NOMO-1 treated with DMSO at 0.1 percent for 48 hours (cell line): ENCODE measurements at regions not wholly inside any gene's neighbourhood (a gene's known extent, or its start where the extent isn't known, plus 50 kb on each side); places are given as distances from the start of the nearest gene placed in this dataset.

Source experiments
- DNase-seq: peaks from one replicate; lab custom pipeline; 2025; ENCODE audit not compliant: unreplicated experiment; lab: John Stamatoyannopoulos, UW

DNA sequence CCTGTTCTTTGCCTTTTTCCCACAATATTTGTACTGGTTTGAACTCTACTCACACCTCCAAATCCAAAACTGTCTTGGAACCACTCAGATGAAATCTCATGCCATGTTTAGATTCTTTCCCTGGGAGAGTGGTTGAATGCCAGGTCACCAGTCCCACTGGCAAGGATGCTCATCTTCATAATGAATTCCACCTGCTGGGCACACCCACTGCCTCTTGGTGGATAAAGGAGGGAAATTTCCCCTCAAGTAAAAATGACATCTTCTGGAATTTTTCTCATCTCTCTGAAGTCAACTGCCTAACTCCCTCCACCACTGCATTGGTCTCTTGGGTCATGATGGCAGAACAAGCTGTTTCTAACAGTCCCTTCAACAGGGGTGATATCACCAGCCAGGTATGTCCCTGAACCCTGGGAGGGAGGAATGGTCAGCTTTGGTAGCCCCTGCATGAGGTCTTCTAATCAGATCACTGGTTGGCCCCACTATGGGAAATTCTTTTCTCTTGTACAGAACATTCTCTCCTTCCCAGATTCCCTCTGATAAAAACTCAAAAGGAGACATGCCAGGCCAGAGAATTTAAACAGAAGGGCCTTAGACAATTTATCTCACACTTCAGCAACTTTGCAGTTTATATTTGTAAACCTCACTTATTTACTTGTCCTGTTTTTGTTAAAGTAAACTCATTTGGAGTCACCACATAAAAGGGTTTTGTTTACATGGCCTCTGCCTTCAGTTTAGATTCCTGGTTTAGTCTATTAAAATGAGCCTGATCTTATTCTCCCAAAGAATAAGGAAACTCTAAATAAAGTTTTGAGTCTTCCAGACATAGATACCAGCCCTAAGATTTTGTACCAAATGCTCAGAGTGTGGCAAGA lies 143.4 kb downstream of the WNT5A start:
- DNase-seq, result no peak

DNA sequence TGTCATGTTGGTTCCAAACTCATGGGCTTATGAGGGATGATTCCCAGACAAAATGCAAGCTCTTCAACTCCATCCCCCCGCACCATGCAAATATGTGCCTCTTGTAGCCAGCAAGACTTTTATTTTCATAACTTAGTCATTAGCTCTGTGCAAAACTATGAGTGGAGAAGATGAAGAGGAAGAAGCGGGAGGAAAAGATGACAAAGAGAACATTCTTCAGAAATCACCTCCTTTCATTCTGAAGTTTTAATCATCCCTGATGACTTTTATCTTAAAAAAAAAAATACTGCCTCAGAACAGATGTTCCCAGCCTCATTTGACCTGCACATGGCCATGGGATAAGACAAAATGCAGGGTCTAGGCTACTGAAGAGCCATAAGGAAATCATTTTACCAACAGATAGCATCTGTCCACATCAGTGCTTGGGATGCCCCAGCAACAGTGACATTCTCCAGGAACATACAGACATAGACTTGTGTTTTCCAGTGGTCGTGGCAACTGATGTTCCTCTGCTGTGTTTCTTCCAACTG lies 145.5 kb downstream of the WNT5A start:
- DNase-seq, result no peak

DNA sequence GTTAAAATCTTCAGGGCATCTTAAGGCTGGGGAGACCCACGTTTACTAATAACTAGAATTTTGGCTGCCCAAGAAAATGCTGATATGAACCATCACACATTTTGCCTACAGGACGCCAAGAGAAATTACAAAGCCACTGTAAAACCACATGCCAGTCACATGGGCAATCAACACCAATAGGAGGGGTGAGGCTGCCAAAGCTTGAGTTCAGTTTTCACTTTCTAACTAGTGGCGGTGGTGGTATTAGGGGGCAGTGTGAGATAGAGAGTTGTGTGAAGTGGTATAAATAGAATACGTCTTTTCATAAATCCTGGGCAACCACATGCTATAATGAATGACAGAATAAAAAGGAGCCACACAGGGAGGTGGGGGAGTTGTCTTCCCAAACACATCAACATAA lies 147.3 kb downstream of the WNT5A start:
- DNase-seq, result no peak

DNA sequence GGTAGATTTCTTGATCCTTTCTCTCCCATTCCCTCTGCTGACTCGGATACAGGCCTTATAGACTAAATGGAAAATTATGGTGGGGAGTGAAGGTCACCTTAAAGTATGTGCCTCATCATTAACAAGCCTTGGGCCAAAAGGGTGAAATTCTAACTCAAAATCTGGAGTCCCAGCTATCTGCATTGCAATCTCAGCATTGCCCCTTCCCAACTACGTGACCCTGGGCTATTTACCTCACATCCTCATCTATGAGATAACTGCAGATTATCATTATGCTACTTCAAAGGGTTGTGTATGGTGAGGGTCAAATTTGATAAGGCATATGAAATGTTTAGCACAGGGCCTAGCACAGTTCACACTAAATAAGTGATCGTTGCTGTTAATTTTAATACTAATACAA lies 147.7 kb downstream of the WNT5A start:
- no peak for DNase-seq

DNA sequence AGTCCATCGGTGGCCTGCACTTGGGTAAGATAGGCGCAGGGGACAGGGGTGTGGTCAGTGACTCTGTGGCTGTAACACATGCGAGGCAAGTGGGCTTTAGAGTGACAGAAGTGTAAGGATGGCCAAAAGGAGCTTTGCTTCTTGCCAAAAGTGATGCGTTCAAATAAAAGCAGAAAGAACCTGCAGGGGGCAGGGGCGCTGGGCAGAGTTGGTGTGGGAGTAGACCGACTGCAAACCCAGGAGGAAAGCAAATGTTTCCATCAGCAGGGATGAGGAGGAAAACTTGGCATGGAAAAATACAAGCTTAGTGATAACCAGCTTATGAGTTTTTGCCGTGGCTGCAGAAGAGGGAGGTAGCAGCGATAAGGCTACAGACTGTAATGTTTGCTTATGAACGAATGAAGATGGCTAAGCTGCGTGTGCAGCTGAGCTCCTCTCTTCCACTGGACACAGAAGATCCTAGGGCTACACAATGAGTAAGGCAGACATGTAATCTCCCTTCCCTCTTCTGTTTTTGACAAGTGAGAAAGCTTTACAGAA lies 149.4 kb downstream of the WNT5A start:
- no peak for DNase-seq

DNA sequence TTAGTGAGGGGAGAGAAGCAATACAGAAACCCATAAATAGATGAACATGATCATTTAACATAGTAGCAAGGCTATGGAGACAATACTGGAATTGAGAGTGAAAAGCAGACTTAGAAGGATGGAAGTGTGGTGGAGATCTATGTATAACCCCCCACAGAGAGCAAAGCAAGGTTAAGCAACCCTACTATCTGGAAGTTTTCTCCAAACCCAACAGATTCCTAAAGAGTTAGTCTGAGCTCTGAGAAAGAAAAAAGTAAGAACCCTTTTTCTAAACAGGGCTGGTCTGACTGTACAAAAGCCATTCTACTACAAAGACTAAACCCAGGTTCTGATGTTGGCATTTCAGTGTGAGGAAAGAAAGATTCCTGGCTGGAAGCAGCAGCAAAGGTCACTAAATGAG lies 153.2 kb downstream of the WNT5A start:
- no peak for DNase-seq

DNA sequence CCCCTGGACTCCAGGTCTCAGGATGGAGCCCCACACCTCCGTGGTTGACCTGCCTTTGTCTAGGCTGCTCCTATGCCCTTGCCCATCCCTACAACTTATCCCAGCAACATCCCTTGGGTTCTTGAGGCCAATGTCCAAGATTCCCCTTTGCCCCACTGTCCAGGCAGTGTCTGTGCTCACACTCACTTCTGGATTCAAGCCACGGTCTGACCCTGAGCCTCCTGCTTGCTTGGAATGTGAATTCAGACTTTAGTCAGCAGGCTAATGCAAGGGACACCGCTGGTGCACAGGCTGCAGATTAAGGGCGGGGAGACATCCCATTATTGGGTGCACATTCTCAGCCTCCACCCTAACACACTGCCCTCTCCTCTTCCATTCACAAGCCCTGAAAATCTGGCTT lies 154.1 kb downstream of the WNT5A start:
- no peak for DNase-seq

DNA sequence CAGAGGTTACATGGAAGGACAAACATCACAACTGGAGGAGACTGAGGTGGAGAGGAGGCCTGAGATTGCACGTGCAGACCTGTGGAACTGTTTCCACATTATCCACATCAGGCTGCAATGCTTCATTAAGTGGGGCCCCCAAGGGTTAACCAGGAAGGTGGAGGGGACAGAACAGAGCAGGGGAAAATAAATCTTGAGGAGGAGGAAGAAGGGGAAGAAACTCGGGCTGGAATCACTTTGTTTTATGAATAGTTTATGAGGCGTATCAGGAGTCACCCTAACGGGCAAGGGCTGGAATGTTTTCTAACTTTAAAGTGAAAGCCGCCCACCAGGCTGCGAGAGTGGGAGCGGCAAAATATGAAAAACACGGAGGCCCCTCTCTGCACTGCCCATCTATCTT lies 154.9 kb downstream of the WNT5A start:
- DNase-seq, result no peak

DNA sequence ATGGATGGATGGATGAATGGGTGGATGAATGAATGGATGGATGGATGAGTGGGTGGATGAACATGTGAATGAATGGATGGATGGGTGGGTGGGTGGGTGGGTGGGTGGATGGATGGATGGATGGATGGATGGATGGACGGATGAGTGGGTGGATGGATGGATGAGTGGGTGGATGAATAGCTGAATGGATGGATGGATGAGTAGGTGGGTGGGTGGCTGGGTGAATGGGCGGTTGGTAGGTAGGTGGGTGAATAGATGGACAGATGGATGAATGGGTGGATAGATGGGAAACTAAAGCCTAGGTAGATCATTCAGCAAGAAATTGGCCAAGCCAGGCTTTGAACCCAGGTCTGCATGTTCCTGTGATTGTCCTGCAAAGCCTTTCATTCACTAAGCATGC lies 155.6 kb downstream of the WNT5A start:
- DNase-seq, result no peak

DNA sequence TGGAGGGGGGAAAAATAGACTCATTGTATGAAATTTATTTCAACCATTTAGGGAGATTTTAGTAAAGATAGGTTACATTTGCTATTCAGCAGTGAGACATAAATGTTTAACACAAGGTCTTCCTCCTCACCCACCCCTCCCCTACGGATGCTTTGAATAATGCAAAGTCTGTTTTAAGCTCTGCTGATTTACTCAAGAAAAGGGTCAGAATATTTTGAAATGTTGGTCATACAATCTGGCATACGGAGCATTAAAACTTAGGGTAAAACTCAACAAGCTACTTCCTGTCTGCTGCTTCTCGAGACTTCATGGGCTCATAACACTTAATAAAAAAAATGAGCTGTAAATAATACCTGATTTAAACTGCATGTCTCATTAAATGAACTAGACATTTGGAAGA lies 156.3 kb downstream of the WNT5A start:
- DNase-seq, result no peak

DNA sequence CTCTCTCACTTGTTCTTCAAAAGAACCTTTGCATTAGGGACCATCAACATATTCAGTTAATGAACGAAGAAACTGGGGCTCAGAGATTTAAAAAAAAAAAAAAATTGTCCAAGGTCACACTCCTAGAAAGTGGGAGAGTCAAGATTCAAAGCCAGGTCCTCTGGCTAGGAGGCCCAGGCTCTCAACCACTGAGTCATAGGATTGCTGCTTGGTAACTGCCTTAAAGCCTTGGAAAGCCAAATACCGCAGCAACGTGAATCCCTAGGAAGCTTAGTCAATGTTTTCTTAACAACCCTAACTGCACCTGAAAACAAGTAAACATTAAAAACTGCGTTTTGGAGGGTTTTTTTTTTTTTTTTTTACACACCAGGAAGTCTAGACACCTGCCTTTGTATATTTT lies 156.8 kb downstream of the WNT5A start:
- DNase-seq, result no peak

DNA sequence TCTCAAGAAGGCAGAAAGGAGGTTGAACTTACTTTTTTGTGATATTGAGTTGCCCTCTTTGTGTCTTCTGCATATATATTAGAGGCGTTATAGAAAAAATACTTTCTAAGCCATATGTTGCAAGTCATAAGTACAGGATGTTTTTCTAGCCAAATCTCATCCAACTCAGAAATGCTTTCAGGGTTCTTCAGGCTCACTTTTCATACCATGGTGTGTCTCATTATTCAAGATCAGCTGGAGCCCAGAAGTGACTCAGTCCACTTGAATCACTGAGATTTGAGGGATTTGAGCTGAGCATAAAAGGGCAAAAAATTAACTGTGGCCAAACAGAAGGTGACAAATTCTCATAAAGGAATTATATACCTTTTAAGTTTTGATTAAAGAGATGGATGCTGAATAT lies 157.3 kb downstream of the WNT5A start:
- DNase-seq, result no peak

DNA sequence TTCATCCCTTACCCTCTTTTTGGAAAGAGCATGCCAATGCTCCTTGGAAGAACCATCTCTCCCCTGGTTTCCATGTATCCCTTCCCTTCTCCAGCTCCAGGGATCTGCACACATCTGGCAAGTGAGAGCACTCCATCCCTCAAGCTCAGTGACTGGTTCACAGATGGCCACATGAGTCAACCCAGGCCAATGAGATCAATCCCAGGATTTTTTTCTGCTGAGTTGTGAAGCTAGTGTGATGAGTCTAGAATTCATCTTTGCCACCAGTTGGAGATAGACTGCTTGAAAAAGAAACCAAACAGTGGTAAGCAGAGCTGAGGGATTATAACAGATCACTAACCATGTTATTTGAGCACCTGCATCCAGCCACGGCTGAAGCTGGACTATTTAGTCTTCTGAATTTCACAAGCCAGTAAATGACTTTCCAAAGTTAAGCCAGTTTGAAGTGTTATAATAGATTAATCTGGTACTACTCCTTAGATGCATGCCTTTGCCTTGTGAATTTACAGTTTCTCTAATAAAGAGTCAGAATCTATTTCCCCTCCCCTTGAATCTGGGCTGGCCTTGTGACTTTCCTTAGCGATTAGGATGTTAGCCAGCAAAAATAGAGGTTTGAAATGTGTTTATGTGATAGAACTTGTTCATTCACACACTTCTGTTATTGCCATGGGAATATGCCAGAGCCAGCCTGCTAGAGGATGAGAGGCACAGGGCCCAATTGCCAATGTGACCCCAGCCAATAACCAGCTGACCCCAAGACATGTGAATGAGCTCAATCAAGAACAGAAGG lies 159.8 kb downstream of the WNT5A start:
- DNase-seq, result no peak

DNA sequence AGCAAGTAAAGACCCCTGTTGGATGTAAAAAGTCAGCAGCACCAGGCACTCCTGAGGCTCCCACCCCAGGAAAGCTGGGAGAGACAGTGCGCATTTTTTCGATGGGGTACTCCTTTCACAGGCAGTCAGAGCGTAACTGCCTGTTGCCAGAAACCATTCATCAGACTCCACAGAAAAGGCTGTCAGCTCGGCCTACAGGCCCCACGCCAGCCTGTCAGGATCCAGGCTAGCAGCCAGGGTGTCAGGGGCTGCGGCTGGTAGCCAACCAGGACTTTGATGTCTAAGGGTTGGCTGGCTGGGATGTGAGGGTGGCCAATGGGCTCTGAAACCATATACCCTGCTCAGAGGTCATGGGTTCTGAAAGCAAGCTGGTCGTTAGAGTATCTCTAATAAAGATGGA lies 164.5 kb downstream of the WNT5A start:
- no peak for DNase-seq

DNA sequence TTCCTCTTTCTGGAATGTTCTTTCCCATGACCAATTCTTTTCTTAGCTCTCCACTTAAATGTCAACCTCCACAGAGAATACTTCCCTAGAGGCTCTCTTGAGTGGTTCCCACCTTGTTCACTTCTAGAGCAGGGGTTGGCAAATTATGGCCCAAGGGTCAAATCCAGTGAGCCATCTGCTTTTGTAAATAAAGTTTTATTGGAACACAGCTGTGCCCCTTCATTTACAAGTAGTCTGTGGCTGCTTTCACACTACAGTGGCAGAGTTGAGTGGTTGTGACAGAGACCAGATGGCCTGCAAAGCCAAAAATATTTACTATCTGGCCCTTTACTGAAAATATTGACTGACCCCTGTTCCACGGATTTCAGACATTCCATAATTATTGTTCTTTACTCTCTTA lies 166.2 kb downstream of the WNT5A start:
- no peak for DNase-seq

DNA sequence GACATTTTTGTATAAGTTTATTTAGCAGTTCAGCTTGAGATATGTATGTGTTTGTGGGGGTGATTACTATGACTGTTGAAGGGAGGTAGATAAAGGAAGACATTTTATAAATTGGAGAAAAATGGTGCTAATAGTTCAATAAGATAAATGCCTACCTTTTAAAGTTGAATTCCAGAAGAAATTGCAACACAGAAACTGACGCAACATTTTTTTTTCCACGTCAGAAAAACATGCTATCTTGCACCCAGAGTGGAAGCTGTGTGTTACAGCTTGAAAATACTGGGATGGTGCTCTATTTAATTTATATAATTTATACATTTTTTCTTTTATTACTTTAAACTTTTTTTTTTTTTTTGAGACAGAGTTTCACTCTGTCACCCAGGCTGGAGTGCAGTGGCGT lies 171.7 kb downstream of the WNT5A start:
- no peak for DNase-seq

DNA sequence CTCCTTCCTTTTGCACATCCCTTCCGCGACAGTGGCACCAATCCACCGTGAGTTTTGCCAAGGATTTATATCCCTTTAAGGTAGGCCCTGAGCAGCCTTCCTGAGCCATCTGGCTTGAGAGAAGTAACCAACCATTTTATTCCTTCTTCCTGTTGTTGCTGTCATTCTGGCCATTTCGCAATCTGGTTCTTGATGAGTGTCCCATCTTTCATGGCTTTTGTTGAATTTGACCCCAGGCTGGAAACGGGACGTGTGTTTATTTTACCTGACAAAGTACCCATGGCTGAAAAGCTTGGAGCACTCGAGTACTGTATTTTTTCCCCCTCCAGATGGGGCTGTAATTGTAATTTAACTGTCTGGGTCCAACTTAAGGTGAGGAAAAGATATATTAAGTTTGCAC lies 173.4 kb downstream of the WNT5A start:
- no peak for DNase-seq

DNA sequence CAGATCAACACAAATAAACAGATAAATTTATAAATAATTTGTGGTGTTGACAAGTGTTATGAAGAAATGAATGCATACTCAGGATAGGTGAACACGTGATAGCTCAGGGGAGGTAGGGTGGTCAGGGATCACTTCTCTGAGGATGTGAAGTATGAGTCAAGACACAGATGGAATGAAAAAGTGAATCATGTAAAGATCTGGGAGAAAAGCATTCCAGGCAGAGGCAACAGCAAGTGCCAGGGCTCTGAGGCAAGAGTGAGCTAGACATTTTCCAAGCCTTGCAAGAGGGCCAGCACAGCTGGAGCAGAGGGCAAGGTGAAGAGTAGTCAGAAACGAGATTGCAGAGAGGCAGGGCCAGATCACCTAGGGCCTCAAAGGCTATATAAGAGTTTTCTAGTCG lies 177.8 kb downstream of the WNT5A start:
- no peak for DNase-seq

DNA sequence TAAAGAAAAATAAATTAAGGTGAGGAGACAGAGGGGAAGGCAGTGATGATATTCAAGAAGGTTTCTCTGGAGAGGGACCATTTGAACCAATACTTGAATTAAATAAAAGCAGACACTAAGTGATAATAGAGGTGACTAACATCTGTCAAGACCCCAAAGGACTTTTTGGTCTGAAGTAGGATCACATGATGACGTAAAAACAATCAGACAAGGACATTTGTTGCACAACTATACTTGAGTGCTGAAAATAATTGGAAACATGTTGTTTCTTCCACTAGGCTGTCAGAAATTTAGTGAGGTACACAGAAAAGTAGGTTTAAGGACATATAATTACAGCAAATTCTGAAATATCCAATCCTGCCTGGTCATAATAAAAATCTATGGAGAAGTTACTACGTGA lies 179.5 kb downstream of the WNT5A start:
- DNase-seq, result no peak

DNA sequence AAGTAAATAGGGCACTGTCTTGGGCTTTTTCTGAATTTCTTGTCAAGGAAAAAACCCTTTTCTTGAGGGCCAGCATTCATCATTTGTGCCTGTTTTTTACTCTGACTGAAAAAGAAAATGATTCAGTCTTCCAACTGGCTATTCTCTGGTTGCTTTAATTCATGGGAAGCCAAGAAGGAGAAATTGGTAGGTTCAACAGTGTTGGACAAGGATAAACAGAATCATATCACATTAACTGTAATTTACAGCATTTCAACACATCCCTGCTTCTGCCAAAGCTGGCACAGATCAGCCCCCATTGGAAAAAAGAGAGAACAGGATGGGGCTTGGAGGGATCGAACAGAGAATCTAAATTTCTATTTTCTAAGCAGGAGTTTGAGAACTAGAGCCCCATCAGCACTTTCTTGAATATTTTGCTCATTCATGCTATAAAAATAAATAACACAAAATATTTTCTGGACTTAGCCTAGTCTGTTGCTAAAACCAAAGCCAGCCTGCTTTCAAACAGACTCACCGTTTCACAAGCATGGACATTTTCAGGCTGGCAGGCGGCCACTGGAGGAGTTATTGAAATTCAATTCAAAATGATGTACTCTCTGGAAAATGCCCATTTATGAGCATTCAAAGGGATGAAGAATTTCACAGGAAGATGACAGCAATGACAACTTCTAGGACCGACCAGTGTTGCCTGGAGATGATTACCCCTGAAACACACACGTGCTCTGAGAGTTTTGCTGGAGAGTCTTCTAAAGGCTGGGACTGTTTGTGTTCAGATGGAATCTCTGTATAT lies 181.2 kb downstream of the WNT5A start:
- no peak for DNase-seq

DNA sequence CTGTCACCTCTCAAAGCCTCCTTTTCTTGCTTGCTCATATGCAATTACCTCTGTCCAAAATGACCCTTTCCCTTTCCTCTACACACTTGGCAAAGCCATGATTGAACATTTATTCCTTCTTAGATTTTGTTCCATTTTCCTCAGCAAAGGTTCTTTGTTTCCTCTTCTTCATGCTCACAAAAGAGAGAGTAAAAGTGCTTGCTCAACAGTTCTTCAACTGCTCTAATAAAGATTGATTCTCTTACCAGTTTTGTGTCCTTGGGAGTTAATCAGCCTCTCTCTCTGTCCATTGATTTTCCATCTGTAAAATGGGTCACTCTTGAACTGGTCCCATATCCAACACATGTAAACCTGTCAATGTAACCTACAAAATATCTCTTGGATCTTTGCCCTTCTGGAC lies 186.4 kb downstream of the WNT5A start:
- DNase-seq, result no peak
